Vagina (tissue), 2 donors: ENCODE measurements at regions not wholly inside any gene's neighbourhood (a gene's known extent, or its start where the extent isn't known, plus 50 kb on each side); places are given as distances from the start of the nearest gene placed in this dataset.

ENCODE experiments used
- CTCF ChIP-seq, 3 experiments: fragments of 450-650 bp in 2 of 3; fragments of 200-600 bp in 1 of 3; sonication (generic) in 1 of 3; IDR thresholded peaks; one replicate each; pipeline ENCODE4 v1.5.1; 2017 to 2019; ENCODE audit warnings: antibody characterized with exemption in 3 of 3, mild to moderate bottlenecking in 2 of 3, moderate library complexity in 2 of 3
- POLR2A ChIP-seq, 2 donors: fragments of 450-650 bp; IDR thresholded peaks; one replicate each; pipeline ENCODE4 v1.6.1; 2017; ENCODE audit warnings: antibody characterized with exemption in 2 of 2, mild to moderate bottlenecking in 2 of 2, moderate library complexity in 2 of 2
- POLR2AphosphoS5 ChIP-seq, 2 donors: sonication (generic); formaldehyde crosslinking; IDR thresholded peaks; one replicate each; pipeline ENCODE4 v1.9.0; 2017; ENCODE audit warnings: antibody characterized with exemption in 2 of 2, mild to moderate bottlenecking in 2 of 2, low read depth in 1 of 2; ENCODE audit not compliant: insufficient read depth in 1 of 2

- TF ChIP-seq CTCF (IDR thresholded peaks at IDR 0.05) (no peak), POLR2A (IDR thresholded peaks at IDR 0.05) (no peak), POLR2AphosphoS5 (IDR thresholded peaks at IDR 0.05; ENCODE audit: insufficient read depth in 1 of 2, low read depth in 1 of 2) (no peak)
Measured at GRCh38 chr5:86452251-86452650, 165.5 kb upstream of the COX7C start.
